DMS153 (cell line): ENCODE measurements at regions not wholly inside any gene's neighbourhood (a gene's known extent, or its start where the extent isn't known, plus 50 kb on each side); places are given as distances from the start of the nearest gene placed in this dataset.
A peak's percentile ranks its signal among the peaks of the same experiment; 100 is the strongest.

Source experiments
- DNase-seq: peaks from one replicate; lab custom pipeline; 2025; lab: John Stamatoyannopoulos, UW

DNA sequence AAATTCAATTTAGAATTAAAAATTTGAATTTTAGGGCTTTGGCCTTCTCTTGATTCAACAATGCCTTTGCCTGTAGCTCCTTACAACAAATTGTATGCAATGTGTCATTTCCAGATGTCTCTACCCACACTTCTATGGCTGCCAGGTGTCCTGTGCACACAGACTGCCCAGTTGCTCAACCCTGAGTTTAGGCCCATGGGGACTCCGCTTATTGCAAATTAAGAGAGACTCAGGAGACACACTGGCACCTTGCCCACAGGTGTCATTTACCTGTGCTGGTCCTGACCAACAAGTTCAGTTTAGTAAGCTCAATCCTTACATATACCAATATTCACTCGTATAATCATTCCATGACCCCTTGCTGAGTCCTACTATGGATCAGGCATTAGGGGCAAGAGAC is 236.1 kb downstream of the OMA1 start:
- DNase-seq = no peak

DNA sequence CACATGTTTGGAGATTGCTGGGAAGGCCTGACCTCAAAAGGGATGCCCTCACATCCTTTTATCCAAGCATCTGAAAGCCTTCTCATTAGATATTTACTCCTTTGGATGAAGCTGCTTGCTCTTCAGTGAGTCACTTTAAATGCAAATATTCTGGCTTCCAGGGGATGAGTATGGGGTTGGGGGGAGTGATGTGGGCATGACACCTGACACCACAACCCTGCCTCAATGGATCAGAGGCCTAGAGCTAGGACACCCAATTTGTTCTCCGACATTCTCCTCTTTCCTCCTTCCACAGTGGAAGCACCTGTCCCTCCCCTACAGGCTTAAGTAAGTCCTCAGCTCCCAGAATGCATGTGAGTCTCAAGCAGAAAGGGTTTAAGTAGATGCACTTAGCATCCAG is 238.3 kb downstream of the OMA1 start:
- DNase-seq = no peak

- no peak for DNase-seq
These were observed 239.1 kb downstream of the OMA1 start for GRCh38 chr1:58307431-58307830.

DNA sequence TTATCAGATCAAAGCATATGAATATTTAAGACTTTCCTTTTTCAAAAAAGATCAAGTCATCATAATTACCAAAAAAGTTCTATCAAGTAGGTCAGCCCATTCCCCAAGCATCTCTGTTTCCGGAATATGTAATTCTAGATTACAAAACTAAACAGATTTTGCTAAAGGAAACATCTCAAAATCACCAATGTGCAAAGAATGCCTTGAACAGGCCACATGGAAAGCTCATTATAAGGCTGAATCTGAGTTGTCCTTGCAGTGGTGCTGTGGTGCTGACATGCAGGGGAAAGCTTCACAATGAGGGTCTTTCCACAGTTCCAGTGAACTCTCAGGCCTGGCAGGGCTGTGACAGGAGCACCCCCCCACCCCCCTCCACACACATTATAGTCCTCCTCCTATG is 240.9 kb downstream of the OMA1 start:
- no peak for DNase-seq

DNA sequence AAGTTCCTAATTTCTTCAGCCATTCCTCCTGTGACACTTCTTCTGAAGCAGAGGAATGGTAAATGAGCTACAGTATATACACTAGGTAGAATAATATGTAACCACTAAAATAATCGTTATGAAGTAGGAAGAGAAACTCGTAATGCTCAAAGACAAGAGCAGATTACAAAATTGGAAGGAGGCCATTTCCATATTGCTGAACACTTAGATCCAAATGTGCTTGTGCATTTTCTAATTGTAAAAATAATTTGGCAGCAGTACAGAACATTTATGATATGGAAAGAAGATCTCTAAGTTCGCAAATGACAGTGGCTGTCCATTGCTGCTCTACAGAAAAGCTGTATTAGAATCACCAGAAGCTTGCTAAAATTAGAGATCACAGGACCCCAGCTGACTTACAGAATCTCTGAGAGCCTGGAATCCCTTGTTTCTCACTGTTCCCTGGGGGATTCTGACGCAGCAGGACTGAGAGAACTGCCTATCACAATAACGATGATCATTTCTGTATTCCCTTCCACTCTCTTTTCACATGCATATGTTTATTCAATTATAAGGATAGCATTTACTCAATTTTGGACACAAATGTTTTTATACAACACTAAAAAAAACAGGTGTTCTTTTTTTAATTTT is 242.1 kb downstream of the OMA1 start:
- DNase-seq = no peak

GRCh38 chr1:58303841-58304240 is 242.7 kb downstream of the OMA1 start:
- no peak for DNase-seq

DNA sequence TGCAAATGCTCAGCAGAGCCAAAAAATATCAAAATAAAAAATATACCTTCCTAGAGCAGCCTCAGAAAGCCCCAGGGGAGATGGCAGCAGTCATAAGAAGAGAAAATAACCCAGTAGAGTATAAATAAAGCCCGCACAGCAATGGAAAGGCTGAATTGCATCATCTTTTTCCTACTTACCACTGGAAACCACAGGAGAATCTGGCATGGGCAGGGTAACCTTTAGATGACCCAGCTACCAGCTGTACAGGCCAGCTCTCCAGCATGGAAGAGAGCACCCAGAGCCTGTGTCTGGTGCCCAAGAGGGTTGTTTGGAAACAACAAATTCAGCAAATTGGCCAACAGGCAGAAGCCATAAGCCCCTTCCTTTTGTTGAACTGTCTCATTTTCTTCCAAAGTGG is 253.1 kb downstream of the OMA1 start:
- no peak for DNase-seq

GRCh38 chr1:58290685-58291372 is 255.7 kb downstream of the OMA1 start:
- DNase-seq = peak; percentile 66

DNA sequence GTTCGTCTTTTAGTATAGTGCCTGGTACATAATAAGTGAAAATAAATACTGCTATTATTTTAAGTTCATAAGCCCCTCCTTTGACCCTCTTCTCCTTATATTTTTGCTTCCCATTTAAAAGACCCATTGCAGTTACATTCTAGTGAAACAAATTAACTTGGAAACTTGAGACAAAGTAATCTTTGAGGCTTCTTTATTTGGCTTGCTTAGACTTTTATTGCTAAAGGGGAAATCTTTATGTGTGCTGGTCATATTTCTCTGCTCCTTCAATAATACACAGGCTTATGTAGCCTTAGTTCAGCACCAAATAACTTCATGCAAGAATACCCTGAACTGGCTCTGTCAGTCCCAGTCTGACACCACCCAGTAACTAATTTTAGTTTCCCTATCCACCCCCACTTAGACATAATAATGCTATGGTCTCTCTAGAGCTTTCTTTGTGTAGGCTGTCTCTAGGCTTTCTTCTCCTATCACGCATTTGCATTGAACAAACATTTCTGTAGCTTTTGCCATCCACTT is 257.8 kb downstream of the OMA1 start:
- DNase-seq = no peak

- DNase-seq = no peak
These were observed 258.5 kb downstream of the OMA1 start for GRCh38 chr1:58287894-58288623.

DNA sequence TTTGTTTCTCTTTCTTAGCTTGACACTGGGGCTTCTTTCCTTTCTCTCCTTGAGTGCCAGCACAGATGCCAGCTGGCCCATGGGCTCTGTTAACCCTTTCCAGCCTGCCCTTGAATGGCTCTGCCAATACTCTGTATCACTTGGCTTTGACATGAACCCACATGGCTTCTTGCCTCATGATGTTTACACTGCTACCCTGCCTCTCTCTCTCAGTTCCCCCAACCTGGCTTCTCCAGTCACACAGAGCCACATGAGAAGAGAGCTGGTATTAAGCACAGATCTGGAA is 262.4 kb downstream of the OMA1 start:
- DNase-seq = no peak

- no peak for DNase-seq
These were observed 262.9 kb downstream of the OMA1 start for GRCh38 chr1:58283388-58284224.

DNA sequence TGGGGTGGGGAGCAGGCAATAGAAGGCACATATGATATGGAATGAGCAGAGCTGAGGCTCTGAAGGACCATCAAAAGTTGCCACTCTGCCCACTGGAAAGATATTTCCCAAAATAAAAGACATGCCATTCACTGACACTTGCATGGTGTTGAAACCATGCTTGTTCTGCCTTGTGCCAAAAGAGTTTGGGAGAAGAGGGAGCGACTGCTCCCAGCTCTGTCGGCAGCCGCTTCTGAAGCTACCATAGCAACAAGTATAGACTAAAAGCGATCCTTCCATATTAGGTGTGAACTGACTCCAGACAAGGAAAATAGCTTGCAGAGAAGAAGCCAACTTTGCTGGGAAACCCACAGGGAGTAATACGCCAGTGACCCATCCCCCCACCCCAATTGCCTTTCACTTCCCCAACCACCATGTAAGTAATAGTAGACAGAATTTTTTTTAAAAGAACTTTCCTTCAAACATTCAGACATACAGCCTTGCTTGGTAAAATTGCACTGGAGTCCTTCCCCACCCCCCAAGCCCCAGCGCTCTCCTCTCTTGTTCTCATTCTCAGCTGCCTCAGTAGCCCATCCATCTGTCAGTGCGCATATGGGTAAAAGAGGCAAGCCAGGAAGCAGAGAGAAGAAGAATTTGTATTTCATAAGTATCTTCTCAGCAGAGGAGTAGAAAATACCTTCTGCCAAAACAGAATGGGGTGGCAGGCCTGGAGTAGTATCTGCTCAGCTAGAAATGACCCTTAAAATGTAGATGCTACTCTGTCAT is 263.7 kb downstream of the OMA1 start:
- no peak for DNase-seq

DNA sequence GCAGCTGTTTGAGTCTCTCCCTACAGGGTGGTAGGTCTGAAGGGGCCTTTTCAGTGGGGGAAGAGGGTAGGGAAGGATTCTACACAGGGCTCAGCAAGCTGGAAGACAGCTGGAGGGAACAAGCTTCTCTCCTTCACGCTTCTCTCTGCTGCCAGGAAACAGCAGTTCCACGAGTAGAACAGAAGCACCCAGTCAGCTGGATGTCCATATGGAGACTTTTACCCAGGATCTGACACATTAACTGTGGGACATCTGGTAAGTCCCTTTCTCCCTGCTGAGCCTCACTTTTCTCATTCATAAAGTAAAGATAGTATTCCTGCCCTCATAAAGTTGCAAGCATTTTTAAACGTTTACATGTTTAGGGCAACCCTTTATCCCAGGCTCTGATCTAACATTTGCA is 280.3 kb downstream of the OMA1 start:
- DNase-seq = no peak

- no peak for DNase-seq
These were observed 282.1 kb downstream of the OMA1 start for GRCh38 chr1:58264462-58264861.

DNA sequence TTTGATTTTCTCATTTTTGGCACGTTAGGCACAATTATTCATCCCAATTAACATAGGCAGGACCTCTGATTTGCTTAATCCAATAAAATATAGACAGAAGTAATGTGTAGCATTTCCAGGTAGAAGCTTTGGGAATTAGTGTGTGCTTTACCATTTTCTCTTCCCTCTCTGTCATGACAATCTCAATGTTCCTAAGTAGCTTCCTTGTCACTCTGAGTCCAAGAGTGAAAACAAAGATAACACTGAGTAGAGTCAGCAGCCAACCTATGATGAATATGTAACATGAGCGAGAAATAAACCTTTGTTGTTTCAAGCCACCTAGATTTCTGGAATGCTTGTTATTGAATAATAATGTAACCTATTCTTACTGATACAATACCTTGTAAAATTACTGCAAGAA is 283.8 kb downstream of the OMA1 start:
- no peak for DNase-seq

DNA sequence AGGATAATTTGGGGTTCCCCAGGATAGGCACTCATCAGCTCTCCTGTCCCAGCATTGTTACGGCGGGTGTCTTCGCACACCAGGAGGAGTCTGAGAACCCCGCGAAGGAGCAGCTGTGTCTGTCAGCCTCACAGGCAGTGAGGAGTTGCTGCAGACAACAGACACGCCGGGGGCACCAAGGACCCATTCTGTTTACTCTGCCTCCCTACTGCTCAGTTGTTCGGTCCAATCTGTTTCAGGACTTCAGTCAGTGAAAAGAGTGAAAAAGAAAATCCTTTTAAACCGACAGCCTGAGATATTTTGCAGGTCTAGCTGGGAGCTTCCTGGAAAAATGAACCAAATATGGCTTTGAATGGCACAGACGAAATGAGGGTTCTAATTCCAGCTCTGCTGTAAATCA is 288.4 kb downstream of the OMA1 start:
- no peak for DNase-seq

- no peak for DNase-seq
These were observed 289.5 kb downstream of the OMA1 start for GRCh38 chr1:58257003-58257402.

DNA sequence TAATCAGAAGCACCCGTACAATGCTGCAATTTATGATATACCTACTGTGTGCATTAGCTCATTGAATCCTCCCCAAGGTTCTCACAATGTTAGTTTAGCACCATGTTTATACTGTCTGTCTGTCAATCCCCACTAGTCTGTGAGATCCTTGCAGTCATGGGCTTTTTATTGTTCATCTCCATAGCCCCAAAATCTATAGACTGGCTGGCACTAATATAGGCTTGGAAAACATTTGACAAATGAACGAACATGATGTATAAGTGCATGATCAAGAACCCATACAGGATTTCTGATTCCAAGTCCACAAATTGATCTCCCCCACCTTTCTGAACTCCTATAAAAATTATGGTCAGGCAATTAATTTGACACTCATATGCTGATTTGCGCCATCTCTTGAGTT is 290.0 kb downstream of the OMA1 start:
- no peak for DNase-seq

DNA sequence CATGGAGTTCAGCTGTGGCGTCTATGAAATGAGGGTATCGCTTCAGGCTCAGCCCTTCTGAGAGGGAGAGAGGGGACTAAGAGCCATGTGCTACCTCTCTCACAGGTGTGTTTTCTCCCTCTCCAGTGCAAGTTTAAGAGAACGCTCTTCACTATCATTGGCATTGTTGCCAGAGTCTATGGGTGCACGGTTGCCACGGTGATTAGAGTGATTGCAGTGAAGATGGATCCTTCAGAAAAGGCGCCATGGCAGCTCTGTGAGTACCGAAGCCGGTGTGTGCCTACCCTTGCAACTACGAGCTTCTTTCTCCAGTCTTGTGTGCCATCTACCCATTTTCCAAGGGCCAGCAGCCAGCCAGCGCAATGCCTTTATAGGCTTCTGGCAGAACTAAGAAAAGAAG is 290.5 kb downstream of the OMA1 start:
- no peak for DNase-seq

- DNase-seq = no peak
These were observed 291.3 kb downstream of the OMA1 start for GRCh38 chr1:58255192-58255591.
